ENCODE measurements at regions not wholly inside any gene's neighbourhood (a gene's known extent, or its start where the extent isn't known, plus 50 kb on each side); places are given as distances from the start of the nearest gene placed in this dataset.
"Not testable (repeated sequence)": the region's sequence is repeated elsewhere in the genome, so short reads cannot be mapped to it uniquely, and the experiment has no call there.

GRCh38 chr11:29634244-29634643 is 382.6 kb downstream of the KCNA4 start:
- no peak for DNase-seq (ENCODE audit: extremely low read depth in 1 of 2, low read depth in 1 of 2)

- DNase-seq (ENCODE audit: extremely low read depth in 1 of 2, low read depth in 1 of 2) = no peak
These were observed 387.5 kb downstream of the KCNA4 start for GRCh38 chr11:29629286-29629685.

- no peak for DNase-seq (ENCODE audit: extremely low read depth in 1 of 2, low read depth in 1 of 2)
These were observed 388.2 kb downstream of the KCNA4 start for GRCh38 chr11:29628609-29629008.

- no peak for DNase-seq (ENCODE audit: extremely low read depth in 1 of 2, low read depth in 1 of 2)
These were observed 389.3 kb downstream of the KCNA4 start for GRCh38 chr11:29627541-29627940.

- DNase-seq (ENCODE audit: extremely low read depth in 1 of 2, low read depth in 1 of 2) = no peak
These were observed 393.6 kb downstream of the KCNA4 start for GRCh38 chr11:29623144-29623722.

- DNase-seq (ENCODE audit: extremely low read depth in 1 of 2, low read depth in 1 of 2) = no peak
These were observed 400.2 kb downstream of the KCNA4 start for GRCh38 chr11:29616611-29617010.

GRCh38 chr11:29612423-29612822 is 404.4 kb downstream of the KCNA4 start:
- no peak for DNase-seq (ENCODE audit: extremely low read depth in 1 of 2, low read depth in 1 of 2)

GRCh38 chr11:29606330-29607031 is 410.3 kb downstream of the KCNA4 start:
- DNase-seq (ENCODE audit: extremely low read depth in 1 of 2, low read depth in 1 of 2) = no peak

- DNase-seq (ENCODE audit: extremely low read depth in 1 of 2, low read depth in 1 of 2) = not testable (repeated sequence)
These were observed 416.7 kb downstream of the KCNA4 start for GRCh38 chr11:29600151-29600575.

GRCh38 chr11:29584342-29584741 is 432.5 kb downstream of the KCNA4 start:
- no peak for DNase-seq (ENCODE audit: extremely low read depth in 1 of 2, low read depth in 1 of 2)

- DNase-seq (ENCODE audit: extremely low read depth in 1 of 2, low read depth in 1 of 2) = no peak
These were observed 438.0 kb downstream of the KCNA4 start for GRCh38 chr11:29578806-29579205.

GRCh38 chr11:29564486-29564885 is 452.3 kb downstream of the KCNA4 start:
- DNase-seq (ENCODE audit: extremely low read depth in 1 of 2, low read depth in 1 of 2) = no peak

GRCh38 chr11:29562183-29562582 is 454.6 kb downstream of the KCNA4 start:
- DNase-seq (ENCODE audit: extremely low read depth in 1 of 2, low read depth in 1 of 2) = no peak

GRCh38 chr11:29553990-29554389 is 462.8 kb downstream of the KCNA4 start:
- DNase-seq (ENCODE audit: extremely low read depth in 1 of 2, low read depth in 1 of 2) = no peak

GRCh38 chr11:29538339-29539036 is 478.3 kb downstream of the KCNA4 start:
- DNase-seq (ENCODE audit: extremely low read depth in 1 of 2, low read depth in 1 of 2) = no peak

GRCh38 chr11:29534836-29535235 is 482.0 kb downstream of the KCNA4 start:
- DNase-seq (ENCODE audit: extremely low read depth in 1 of 2, low read depth in 1 of 2) = no peak

GRCh38 chr11:29530961-29531360 is 485.9 kb downstream of the KCNA4 start:
- no peak for DNase-seq (ENCODE audit: extremely low read depth in 1 of 2, low read depth in 1 of 2)

GRCh38 chr11:29527391-29527936 is 489.4 kb downstream of the KCNA4 start:
- DNase-seq (ENCODE audit: extremely low read depth in 1 of 2, low read depth in 1 of 2) = no peak

GRCh38 chr11:29518389-29519174 is 498.2 kb downstream of the KCNA4 start:
- DNase-seq (ENCODE audit: extremely low read depth in 1 of 2, low read depth in 1 of 2) = no peak

GRCh38 chr11:29511394-29511793 is 505.4 kb downstream of the KCNA4 start:
- no peak for DNase-seq (ENCODE audit: extremely low read depth in 1 of 2, low read depth in 1 of 2)

- DNase-seq (ENCODE audit: extremely low read depth in 1 of 2, low read depth in 1 of 2) = no peak
These were observed 509.5 kb downstream of the KCNA4 start for GRCh38 chr11:29507376-29507775.
